ENCODE measurements at regions not wholly inside any gene's neighbourhood (a gene's known extent, or its start where the extent isn't known, plus 50 kb on each side); places are given as distances from the start of the nearest gene placed in this dataset.

DNA sequence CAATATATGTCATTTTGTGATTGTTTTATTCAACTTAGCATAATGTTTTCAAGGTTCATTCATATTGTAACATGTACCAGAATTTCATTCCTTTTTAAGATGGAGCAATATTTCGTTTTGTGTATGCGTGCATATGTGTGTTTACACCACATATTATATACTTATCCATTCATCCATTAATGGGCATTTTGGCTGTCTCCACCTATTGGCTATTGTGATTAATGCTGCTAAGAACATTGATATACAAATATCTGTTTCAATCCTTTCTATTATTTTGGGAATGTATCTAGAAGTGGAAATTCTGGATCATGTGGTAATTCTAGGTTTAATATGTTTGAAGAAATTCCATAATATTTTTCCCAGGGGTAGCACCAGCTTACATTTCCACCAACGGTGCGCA, 403.9 kb upstream of the LMCD1 start:
- TF ChIP-seq CTCF (IDR thresholded peaks at IDR 0.05): no peak
- no peak for TF ChIP-seq POLR2A (IDR thresholded peaks at IDR 0.05)

All from heart left ventricle (tissue), 13 donors.